ENCODE measurements at regions not wholly inside any gene's neighbourhood (a gene's known extent, or its start where the extent isn't known, plus 50 kb on each side); places are given as distances from the start of the nearest gene placed in this dataset.
"Not testable (repeated sequence)": the region's sequence is repeated elsewhere in the genome, so short reads cannot be mapped to it uniquely, and the experiment has no call there.

DNA sequence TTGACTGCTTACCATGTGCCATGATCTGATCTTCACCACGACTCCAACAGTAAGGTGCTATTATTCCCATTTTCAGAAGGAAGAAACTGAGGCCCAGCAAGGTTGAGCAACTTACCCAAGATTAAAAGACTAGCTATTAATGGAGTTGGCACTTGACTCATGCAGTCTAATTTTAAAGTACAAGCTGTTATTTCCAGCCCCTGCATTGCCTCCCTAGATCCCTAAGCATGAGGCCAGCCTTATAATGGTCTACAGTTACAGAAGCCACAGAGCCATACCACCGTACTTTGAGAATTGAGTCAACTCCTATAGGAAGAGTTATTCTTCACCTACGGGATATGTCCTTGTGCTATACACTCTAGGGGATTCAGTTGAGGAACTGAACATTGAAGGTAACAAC lies 66.7 kb upstream of the RBM19 start:
- Mint-ChIP-seq H3K36me3 (ENCODE audit: unreplicated experiment) (peaks cover under 1% of the 10 kb centered on the region), H3K27me3 (ENCODE audit: unreplicated experiment) (no peaks in the 10 kb centered on the region), H3K4me1 (ENCODE audit: low read depth, unreplicated experiment) (no peaks in the 10 kb centered on the region), H3K27ac (ENCODE audit: unreplicated experiment) (no peak overlapping the region), H3K9me3 (ENCODE audit: unreplicated experiment) (no peaks in the 10 kb centered on the region), H3K4me3 (ENCODE audit: unreplicated experiment) (no peak overlapping the region)
- no peak for DNase-seq
- TF ChIP-seq, protein P1, sequence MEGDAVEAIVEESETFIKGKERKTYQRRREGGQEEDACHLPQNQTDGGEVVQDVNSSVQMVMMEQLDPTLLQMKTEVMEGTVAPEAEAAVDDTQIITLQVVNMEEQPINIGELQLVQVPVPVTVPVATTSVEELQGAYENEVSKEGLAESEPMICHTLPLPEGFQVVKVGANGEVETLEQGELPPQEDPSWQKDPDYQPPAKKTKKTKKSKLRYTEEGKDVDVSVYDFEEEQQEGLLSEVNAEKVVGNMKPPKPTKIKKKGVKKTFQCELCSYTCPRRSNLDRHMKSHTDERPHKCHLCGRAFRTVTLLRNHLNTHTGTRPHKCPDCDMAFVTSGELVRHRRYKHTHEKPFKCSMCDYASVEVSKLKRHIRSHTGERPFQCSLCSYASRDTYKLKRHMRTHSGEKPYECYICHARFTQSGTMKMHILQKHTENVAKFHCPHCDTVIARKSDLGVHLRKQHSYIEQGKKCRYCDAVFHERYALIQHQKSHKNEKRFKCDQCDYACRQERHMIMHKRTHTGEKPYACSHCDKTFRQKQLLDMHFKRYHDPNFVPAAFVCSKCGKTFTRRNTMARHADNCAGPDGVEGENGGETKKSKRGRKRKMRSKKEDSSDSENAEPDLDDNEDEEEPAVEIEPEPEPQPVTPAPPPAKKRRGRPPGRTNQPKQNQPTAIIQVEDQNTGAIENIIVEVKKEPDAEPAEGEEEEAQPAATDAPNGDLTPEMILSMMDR (IDR thresholded peaks at IDR 0.05; ENCODE audit: partially characterized antibody, unreplicated experiment): no peak

- Mint-ChIP-seq H3K9me3 (ENCODE audit: unreplicated experiment) (no peaks in the 10 kb centered on the region), H3K27ac (ENCODE audit: unreplicated experiment) (no peak overlapping the region), H3K4me3 (ENCODE audit: unreplicated experiment) (no peak overlapping the region), H3K36me3 (ENCODE audit: unreplicated experiment) (peaks cover 3% of the 10 kb centered on the region), H3K4me1 (ENCODE audit: low read depth, unreplicated experiment) (no peaks in the 10 kb centered on the region), H3K27me3 (ENCODE audit: unreplicated experiment) (no peaks in the 10 kb centered on the region)
- DNase-seq: no peak
- TF ChIP-seq, protein P1 (IDR thresholded peaks at IDR 0.05; ENCODE audit: partially characterized antibody, unreplicated experiment): no peak
These were observed 64.3 kb upstream of the RBM19 start for GRCh38 chr12:114030451-114030850.

- Mint-ChIP-seq H3K4me3 (ENCODE audit: unreplicated experiment) (no peak overlapping the region), H3K27ac (ENCODE audit: unreplicated experiment) (no peak overlapping the region), H3K9me3 (ENCODE audit: unreplicated experiment) (no peaks in the 10 kb centered on the region), H3K36me3 (ENCODE audit: unreplicated experiment) (peaks cover 3% of the 10 kb centered on the region), H3K27me3 (ENCODE audit: unreplicated experiment) (no peaks in the 10 kb centered on the region), H3K4me1 (ENCODE audit: low read depth, unreplicated experiment) (no peaks in the 10 kb centered on the region)
- TF ChIP-seq, protein P1 (IDR thresholded peaks at IDR 0.05; ENCODE audit: partially characterized antibody, unreplicated experiment): no peak
- DNase-seq: no peak
These were observed 60.7 kb upstream of the RBM19 start for GRCh38 chr12:114026805-114027204.

- no peaks in the 10 kb centered on the region for H3K27me3 Mint-ChIP-seq (ENCODE audit: unreplicated experiment)
- TF ChIP-seq, protein P1 (IDR thresholded peaks at IDR 0.05; ENCODE audit: partially characterized antibody, unreplicated experiment): no peak
- H3K9me3 Mint-ChIP-seq (ENCODE audit: unreplicated experiment): no peaks in the 10 kb centered on the region
- DNase-seq: no peak
- H3K4me3 Mint-ChIP-seq (ENCODE audit: unreplicated experiment): no peak overlapping the region
- H3K4me1 Mint-ChIP-seq (ENCODE audit: low read depth, unreplicated experiment): no peaks in the 10 kb centered on the region
- H3K27ac Mint-ChIP-seq (ENCODE audit: unreplicated experiment): no peak overlapping the region
- H3K36me3 Mint-ChIP-seq (ENCODE audit: unreplicated experiment): peaks cover 3% of the 10 kb centered on the region
These were observed 59.8 kb upstream of the RBM19 start for GRCh38 chr12:114025935-114026334.

GRCh38 chr12:114022081-114022480 lies 56.0 kb upstream of the RBM19 start:
- H3K27me3 Mint-ChIP-seq (ENCODE audit: unreplicated experiment); H3K27ac Mint-ChIP-seq (ENCODE audit: unreplicated experiment); H3K36me3 Mint-ChIP-seq (ENCODE audit: unreplicated experiment); H3K4me1 Mint-ChIP-seq (ENCODE audit: low read depth, unreplicated experiment); H3K9me3 Mint-ChIP-seq (ENCODE audit: unreplicated experiment); H3K4me3 Mint-ChIP-seq (ENCODE audit: unreplicated experiment); DNase-seq: not testable (repeated sequence)

DNA sequence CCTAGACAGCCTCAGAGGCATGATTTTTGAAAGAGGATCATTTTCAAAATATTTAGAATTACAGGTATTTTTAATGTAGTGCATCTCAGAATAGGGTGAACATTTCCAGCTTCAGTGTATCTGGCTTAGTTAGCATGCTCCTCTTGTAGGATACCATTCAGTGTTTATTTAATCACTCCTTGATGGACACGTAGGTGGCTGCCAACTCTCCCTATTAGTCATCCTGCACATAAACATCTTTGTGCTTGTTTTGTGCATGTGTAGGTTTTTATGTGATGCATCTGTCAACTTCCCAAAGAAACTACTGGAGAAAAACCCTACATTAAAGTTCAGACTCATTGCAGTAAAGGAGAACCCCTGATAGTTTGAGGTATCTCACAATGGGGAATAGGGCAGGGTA lies 52.5 kb upstream of the RBM19 start:
- Mint-ChIP-seq H3K27ac (ENCODE audit: unreplicated experiment) (no peak overlapping the region), H3K4me3 (ENCODE audit: unreplicated experiment) (no peak overlapping the region), H3K36me3 (ENCODE audit: unreplicated experiment) (no peaks in the 10 kb centered on the region), H3K9me3 (ENCODE audit: unreplicated experiment) (no peaks in the 10 kb centered on the region), H3K27me3 (ENCODE audit: unreplicated experiment) (peaks cover 2% of the 10 kb centered on the region), H3K4me1 (ENCODE audit: low read depth, unreplicated experiment) (no peaks in the 10 kb centered on the region)
- DNase-seq: no peak
- TF ChIP-seq, protein P1 (IDR thresholded peaks at IDR 0.05; ENCODE audit: partially characterized antibody, unreplicated experiment): no peak
